Activated B cell treated with CpG ODN at 0.5 μM for 24 hours (primary cell): ENCODE measurements at regions not wholly inside any gene's neighbourhood (a gene's known extent, or its start where the extent isn't known, plus 50 kb on each side); places are given as distances from the start of the nearest gene placed in this dataset.
A peak's percentile ranks its signal among the peaks of the same experiment; 100 is the strongest.

Source experiments
- ATAC-seq: fragments of 200-7000 bp; cut with Tn5 transposase; one replicate; pipeline ENCODE4 v1.10.0; 2021; ENCODE audit warnings: low read depth, mild to moderate bottlenecking, moderate library complexity
- CTCF ChIA-PET: fragments of 350-600 bp; sonication (Branson Sonifier 250); formaldehyde crosslinking; loops from one replicate; lab custom pipeline; 2021; ENCODE audit warnings: antibody characterized with exemption; lab: Charles Lee
- POLR2A ChIA-PET: fragments of 350-600 bp; sonication (Branson Sonifier 250); formaldehyde crosslinking; loops from one replicate; lab custom pipeline; 2021; ENCODE audit warnings: antibody characterized with exemption; lab: Charles Lee
- DNase-seq: peaks from one replicate; pipeline ENCODE4 v3.0.0; 2022
- H3K27ac Mint-ChIP-seq: one replicate; pipeline ENCODE4 v1.8.0; 2020; ENCODE audit warnings: mixed read lengths
- H3K27me3 Mint-ChIP-seq: one replicate; pipeline ENCODE4 v1.8.0; 2021; ENCODE audit warnings: mixed read lengths
- H3K36me3 Mint-ChIP-seq: one replicate; pipeline ENCODE4 v1.8.0; 2021; ENCODE audit warnings: low read depth, mixed read lengths
- H3K4me1 Mint-ChIP-seq: one replicate; pipeline ENCODE4 v1.8.0; 2021; ENCODE audit warnings: mixed read lengths
- H3K4me3 Mint-ChIP-seq: one replicate; pipeline ENCODE4 v1.8.0; 2020; ENCODE audit warnings: mild to moderate bottlenecking, mixed read lengths
- H3K9me3 Mint-ChIP-seq: one replicate; pipeline ENCODE4 v1.8.0; 2020; ENCODE audit warnings: mixed read lengths
- intact Hi-C: fragments of 100-400 bp; cut with micrococcal nuclease; formaldehyde crosslinking; loops from one replicate; pipeline ENCODE4 v1.15.1; 2024
- TF ChIP-seq, protein P1 (sequence below): fragments of 200-600 bp; IDR thresholded peaks from one replicate; pipeline ENCODE4 v1.8.0; 2022; ENCODE audit warnings: antibody characterized with exemption, mild to moderate bottlenecking

DNA sequence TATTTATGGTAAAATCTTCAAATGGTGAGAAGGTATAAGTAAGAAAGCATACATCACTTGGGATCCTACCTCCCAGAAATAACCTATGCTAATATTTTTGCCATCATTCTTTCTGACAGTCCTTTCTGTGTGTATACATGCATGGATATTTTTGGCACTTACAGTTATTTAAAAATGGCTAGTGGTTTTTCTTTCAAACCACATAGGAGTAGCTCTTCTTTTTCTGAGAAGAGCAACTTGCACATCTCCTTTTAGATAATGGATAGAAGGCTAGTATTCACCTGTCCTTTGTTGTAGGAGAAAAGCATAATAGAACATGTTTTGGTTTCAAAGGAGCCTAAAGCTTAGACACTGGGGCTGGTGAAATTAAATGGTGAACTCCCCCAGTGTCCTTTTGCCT is 87.3 kb downstream of the EMP1 start:
- CTCF ChIA-PET: no interaction called here
- no peak overlapping the region for H3K4me3 Mint-ChIP-seq
- ATAC-seq: no peak
- POLR2A ChIA-PET: no interaction called here
- no peak overlapping the region for H3K27ac Mint-ChIP-seq
- intact Hi-C loops: no loop called here
- H3K4me1 Mint-ChIP-seq: no peaks in the 10 kb centered on the region
- H3K9me3 Mint-ChIP-seq: peaks cover 3% of the 10 kb centered on the region
- peaks cover 3% of the 10 kb centered on the region for H3K27me3 Mint-ChIP-seq
- no peaks in the 10 kb centered on the region for H3K36me3 Mint-ChIP-seq
- TF ChIP-seq, protein P1, sequence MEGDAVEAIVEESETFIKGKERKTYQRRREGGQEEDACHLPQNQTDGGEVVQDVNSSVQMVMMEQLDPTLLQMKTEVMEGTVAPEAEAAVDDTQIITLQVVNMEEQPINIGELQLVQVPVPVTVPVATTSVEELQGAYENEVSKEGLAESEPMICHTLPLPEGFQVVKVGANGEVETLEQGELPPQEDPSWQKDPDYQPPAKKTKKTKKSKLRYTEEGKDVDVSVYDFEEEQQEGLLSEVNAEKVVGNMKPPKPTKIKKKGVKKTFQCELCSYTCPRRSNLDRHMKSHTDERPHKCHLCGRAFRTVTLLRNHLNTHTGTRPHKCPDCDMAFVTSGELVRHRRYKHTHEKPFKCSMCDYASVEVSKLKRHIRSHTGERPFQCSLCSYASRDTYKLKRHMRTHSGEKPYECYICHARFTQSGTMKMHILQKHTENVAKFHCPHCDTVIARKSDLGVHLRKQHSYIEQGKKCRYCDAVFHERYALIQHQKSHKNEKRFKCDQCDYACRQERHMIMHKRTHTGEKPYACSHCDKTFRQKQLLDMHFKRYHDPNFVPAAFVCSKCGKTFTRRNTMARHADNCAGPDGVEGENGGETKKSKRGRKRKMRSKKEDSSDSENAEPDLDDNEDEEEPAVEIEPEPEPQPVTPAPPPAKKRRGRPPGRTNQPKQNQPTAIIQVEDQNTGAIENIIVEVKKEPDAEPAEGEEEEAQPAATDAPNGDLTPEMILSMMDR: no peak
- DNase-seq: no peak

DNA sequence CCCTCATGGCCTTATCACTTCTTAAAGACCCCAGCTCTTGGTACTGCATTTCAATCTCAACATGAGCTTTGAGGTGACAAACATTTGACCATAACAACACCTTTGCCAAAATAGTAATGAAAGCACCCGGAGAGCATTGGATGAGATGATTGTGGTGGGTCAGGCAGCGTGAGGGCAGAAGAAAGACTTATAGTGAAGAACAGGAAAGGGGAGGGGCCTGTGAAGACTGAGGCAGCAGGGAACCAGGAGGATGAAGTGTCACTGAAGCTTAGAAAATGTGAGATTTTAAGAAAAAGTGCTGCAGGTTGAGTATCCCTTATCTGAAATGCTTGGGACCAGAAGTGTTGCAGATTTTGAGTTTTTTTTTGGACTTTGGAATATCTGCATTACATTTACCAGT is 86.3 kb downstream of the EMP1 start:
- TF ChIP-seq, protein P1: no peak
- ATAC-seq (no peak), DNase-seq (no peak)
- ChIA-PET POLR2A (no interaction called here), CTCF (no interaction called here)
- intact Hi-C loops: no loop called here
- Mint-ChIP-seq H3K27me3 (peaks cover 5% of the 10 kb centered on the region), H3K36me3 (no peaks in the 10 kb centered on the region), H3K27ac (no peak overlapping the region), H3K4me3 (no peak overlapping the region), H3K9me3 (peaks cover 3% of the 10 kb centered on the region), H3K4me1 (peaks cover 4% of the 10 kb centered on the region)

DNA sequence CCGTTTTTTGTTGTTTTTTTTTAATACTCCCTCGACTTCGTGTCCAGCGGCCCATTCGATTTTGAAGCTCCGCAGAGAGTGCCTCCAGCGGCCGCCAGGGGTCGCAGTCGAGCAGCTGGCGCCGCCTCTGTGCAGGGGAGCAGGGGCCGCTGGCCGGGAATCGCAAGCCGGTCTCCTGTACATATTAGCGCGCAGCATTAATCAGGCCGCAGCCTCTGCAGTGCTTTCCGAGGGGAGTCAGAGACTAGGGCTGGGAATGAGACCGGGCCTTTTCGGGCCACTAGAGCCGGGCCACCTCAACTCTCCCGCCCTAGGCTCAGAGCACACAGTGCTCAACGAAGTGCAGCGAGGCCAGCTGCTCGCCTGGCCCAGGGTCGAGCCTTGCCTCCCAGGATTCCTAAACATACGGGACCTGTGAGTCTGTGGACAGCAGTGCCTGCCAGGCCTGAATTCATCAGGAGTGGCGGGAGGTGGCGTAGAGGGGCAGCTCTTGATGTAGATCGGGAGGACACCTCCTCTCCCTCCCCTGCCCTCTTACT is 81.8 kb downstream of the EMP1 start:
- Mint-ChIP-seq H3K9me3 (peaks cover 3% of the 10 kb centered on the region), H3K4me1 (peaks cover 4% of the 10 kb centered on the region), H3K27ac (no peak overlapping the region), H3K36me3 (no peaks in the 10 kb centered on the region), H3K4me3 (peak overlapping the region; percentile 17), H3K27me3 (peaks cover 27% of the 10 kb centered on the region)
- peak; percentile 58 for DNase-seq
- peak; percentile 69 for ATAC-seq
- ChIA-PET POLR2A (no interaction called here), CTCF (interaction anchor here (1.0 to 2.0 kb wide), 11 partner anchors 9 to 890 kb away, joined by 3 to 14 read pairs (median 3); no protein-coding TSS in a partner anchor)
- intact Hi-C loops: loop anchor here (1.0 to 5.0 kb wide), 4 partner anchors 84 to 889 kb away; no protein-coding TSS in a partner anchor
- TF ChIP-seq, protein P1: peak; percentile 49

DNA sequence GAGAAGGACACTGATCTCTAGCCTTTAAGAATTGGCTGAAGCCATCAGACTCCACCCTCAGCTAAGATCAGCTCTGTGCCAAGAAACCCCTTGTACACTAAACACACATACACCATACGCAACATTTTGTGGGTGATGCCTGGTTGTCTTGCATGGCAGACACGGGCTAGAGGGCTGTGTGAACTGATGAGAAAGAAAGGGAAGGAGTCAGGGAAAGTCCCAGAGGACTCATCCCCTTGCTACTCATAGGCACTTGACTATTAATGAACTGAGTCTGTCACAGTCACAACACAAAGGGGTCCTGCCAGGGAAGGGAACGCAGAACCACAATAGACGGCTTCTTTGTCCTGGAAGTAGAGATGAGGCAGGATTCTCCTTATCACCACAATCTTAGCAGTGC is 80.8 kb downstream of the EMP1 start:
- peaks cover 3% of the 10 kb centered on the region for H3K9me3 Mint-ChIP-seq

More for the DNA sequence above, 80.8 kb downstream of the EMP1 start:
- ChIA-PET POLR2A (no interaction called here), CTCF (interaction anchor here (1.7 to 2.0 kb wide), 2 partner anchors 21 to 257 kb away, joined by 3 to 7 read pairs; no protein-coding TSS in a partner anchor)
- DNase-seq (no peak), ATAC-seq (no peak)
- Mint-ChIP-seq H3K4me1 (peaks cover 4% of the 10 kb centered on the region), H3K27me3 (peaks cover 27% of the 10 kb centered on the region), H3K4me3 (no peak overlapping the region), H3K36me3 (no peaks in the 10 kb centered on the region), H3K27ac (no peak overlapping the region)
- TF ChIP-seq, protein P1: no peak
- intact Hi-C loops: loop anchor here (5.0 kb wide), 1 partner anchor 665 kb away; no protein-coding TSS in a partner anchor
